HCT116 (cell line): ENCODE measurements at regions not wholly inside any gene's neighbourhood (a gene's known extent, or its start where the extent isn't known, plus 50 kb on each side); places are given as distances from the start of the nearest gene placed in this dataset.

Experiments
- ATAC-seq: fragments of 200-7000 bp; cut with Tn5 transposase; 2 replicates; pipeline ENCODE4 v1.9.1; 2020; ENCODE audit warnings: mild to moderate bottlenecking, moderate library complexity
- BruUV-seq: library from RNA; stranded (reverse); fragments of 400-500 nt; replicated peaks from 2 replicates; lab custom pipeline; 2021; lab: Mats Ljungman, UMichigan
- CTCF ChIA-PET: fragments of 300-600 bp; sonication (Branson Sonifier 250); formaldehyde crosslinking; loops from one replicate; lab custom pipeline; 2021; ENCODE audit warnings: antibody characterized with exemption; lab: Charles Lee
- POLR2A ChIA-PET: fragments of 300-600, 350-600 bp; sonication (Branson Sonifier 250); formaldehyde crosslinking; loops from one replicate; lab custom pipeline; 2021; ENCODE audit warnings: antibody characterized with exemption; lab: Charles Lee
- RAD21 ChIA-PET, 2 experiments: fragments of 300-600 bp; sonication (Branson Sonifier 250); formaldehyde crosslinking; loops; one replicate each; lab custom pipeline; 2023; ENCODE audit warnings: low total read pairs in 2 of 2; ENCODE audit not compliant: uncharacterized antibody in 2 of 2, unreplicated experiment in 2 of 2, low non-redundant PET in 1 of 2; lab: Charles Lee
- DNase-seq: peaks from one replicate; pipeline ENCODE4 v3.0.0-alpha.2; 2010; ENCODE audit warnings: low read depth, low spot score
- H2AFZ ChIP-seq: fragments of 200-600 bp; shearing (Covaris generic), sonication (generic); 2 replicates; pipeline ENCODE4 v1.6.1; 2017; ENCODE audit warnings: low read depth, mixed run types, mixed read lengths, antibody characterized with exemption, low read length; ENCODE audit not compliant: poor library complexity, severe bottlenecking
- H3K27ac ChIP-seq: 2 replicates; pipeline ENCODE4 v1.5.1; 2012; ENCODE audit warnings: low read depth, low read length
- H3K27me3 ChIP-seq: fragments of 200-600 bp; sonication (generic); 2 replicates; pipeline ENCODE4 v1.6.1; 2016; ENCODE audit warnings: mixed run types, low read length, mixed read lengths; ENCODE audit not compliant: insufficient read depth
- H3K36me3 ChIP-seq, 2 experiments: fragments of 200-500 bp in 1 of 2; fragments of 200-600 bp in 1 of 2; sonication (Bioruptor generic) in 1 of 2; sonication (generic) in 1 of 2; 2 replicates each; pipeline versions ENCODE4 v1.5.1 to v1.6.1; 2014 to 2016; ENCODE audit warnings: low read length in 2 of 2, inconsistent platforms in 1 of 2, mixed read lengths in 1 of 2, mixed run types in 1 of 2; ENCODE audit not compliant: insufficient read depth in 2 of 2, control insufficient read depth in 1 of 2
- H3K4me1 ChIP-seq, 2 experiments: fragments of 200-600 bp in 1 of 2; sonication (generic) in 1 of 2; 2 replicates each; pipeline versions ENCODE4 v1.5.1 to v1.6.1; 2012 to 2017; ENCODE audit warnings: low read length in 2 of 2, inconsistent platforms in 1 of 2, mild to moderate bottlenecking in 1 of 2, mixed read lengths in 1 of 2, mixed run types in 1 of 2, moderate library complexity in 1 of 2; ENCODE audit not compliant: insufficient read depth in 2 of 2, control insufficient read depth in 1 of 2
- H3K4me2 ChIP-seq: fragments of 200-600 bp; sonication (generic); 2 replicates; pipeline ENCODE4 v1.6.1; 2017; ENCODE audit warnings: mixed run types, low read length, mixed read lengths
- H3K4me3 ChIP-seq, 2 experiments: fragments of 200-600 bp in 1 of 2; sonication (generic) in 1 of 2; replicated peaks in 1 of 2; 2 replicates each; pipeline ENCODE4 v1.5.1; 2011 to 2016; ENCODE audit warnings: low read length in 2 of 2, control low read depth in 1 of 2, low read depth in 1 of 2, mild to moderate bottlenecking in 1 of 2, mixed read lengths in 1 of 2, mixed run types in 1 of 2
- H3K79me2 ChIP-seq: fragments of 200-600 bp; sonication (generic); 2 replicates; pipeline ENCODE4 v1.6.1; 2017; ENCODE audit warnings: mild to moderate bottlenecking, mixed run types, low read length, moderate library complexity, mixed read lengths; ENCODE audit not compliant: insufficient read depth
- H3K9ac ChIP-seq: fragments of 200-600 bp; sonication (generic); 2 replicates; pipeline ENCODE4 v1.6.1; 2016; ENCODE audit warnings: low read length, mixed read lengths
- H3K9me2 ChIP-seq: fragments of 200-600 bp; sonication (generic), shearing (Covaris generic); 2 replicates; pipeline ENCODE4 v1.6.1; 2017; ENCODE audit warnings: mixed run types, mild to moderate bottlenecking, moderate library complexity; ENCODE audit not compliant: insufficient read depth
- H3K9me3 ChIP-seq, 2 experiments: fragments of 200-500 bp in 1 of 2; fragments of 200-600 bp in 1 of 2; sonication (Bioruptor generic) in 1 of 2; sonication (generic) in 1 of 2; 2 replicates each; pipeline ENCODE4 v1.6.1; 2014 to 2017; ENCODE audit warnings: low read length in 2 of 2, mixed read lengths in 2 of 2, inconsistent platforms in 1 of 2, low read depth in 1 of 2, mild to moderate bottlenecking in 1 of 2, mixed run types in 1 of 2, moderate library complexity in 1 of 2; ENCODE audit not compliant: control insufficient read depth in 1 of 2, insufficient read depth in 1 of 2
- H4K20me1 ChIP-seq: fragments of 200-600 bp; sonication (generic), shearing (Covaris generic); 2 replicates; pipeline ENCODE4 v1.6.1; 2017; ENCODE audit warnings: mixed run types, mild to moderate bottlenecking, moderate library complexity; ENCODE audit not compliant: insufficient read depth
- ATF3 ChIP-seq: IDR thresholded peaks from 2 replicates; pipeline ENCODE4 v1.6.1; 2012
- CBX3 ChIP-seq: IDR thresholded peaks from 2 replicates; pipeline ENCODE4 v1.6.1; 2012; ENCODE audit warnings: low read depth
- CEBPB ChIP-seq: IDR thresholded peaks from 2 replicates; pipeline ENCODE4 v1.6.1; 2012; ENCODE audit warnings: low read depth
- ELF1 ChIP-seq: IDR thresholded peaks from 2 replicates; pipeline ENCODE4 v1.6.1; 2012; ENCODE audit warnings: low read depth, borderline replicate concordance
- EZH2 ChIP-seq: fragments of 200-600 bp; sonication (generic); IDR thresholded peaks from 2 replicates; pipeline ENCODE4 v1.6.1; 2017; ENCODE audit warnings: antibody characterized with exemption, mixed run types
- EZH2phosphoT487 ChIP-seq: fragments of 200-600 bp; IDR thresholded peaks from 2 replicates; pipeline ENCODE4 v1.6.1; 2018; ENCODE audit warnings: antibody characterized with exemption, borderline replicate concordance
- FOSL1 ChIP-seq: IDR thresholded peaks from 2 replicates; pipeline ENCODE4 v1.6.1; 2012; ENCODE audit warnings: low read depth
- JUND ChIP-seq: IDR thresholded peaks from 2 replicates; pipeline ENCODE4 v1.6.1; 2012
- RAD21 ChIP-seq: IDR thresholded peaks from 2 replicates; pipeline ENCODE4 v1.6.1; 2012; ENCODE audit warnings: low read depth, mild to moderate bottlenecking
- REST ChIP-seq: IDR thresholded peaks from 2 replicates; pipeline ENCODE4 v1.6.1; 2012; ENCODE audit warnings: low read depth
- SIN3A ChIP-seq: IDR thresholded peaks from 2 replicates; pipeline ENCODE4 v1.6.1; 2012; ENCODE audit warnings: low read depth
- SRF ChIP-seq: IDR thresholded peaks from 2 replicates; pipeline ENCODE4 v1.6.1; 2012; ENCODE audit warnings: low read depth
- TCF7L2 ChIP-seq: IDR thresholded peaks from 2 replicates; pipeline ENCODE4 v1.7.0; 2011; ENCODE audit warnings: borderline replicate concordance, inconsistent platforms; ENCODE audit not compliant: insufficient read depth, insufficient read length; ENCODE audit errors: extremely low read depth
- YY1 ChIP-seq: IDR thresholded peaks from 2 replicates; pipeline ENCODE4 v1.6.1; 2011; ENCODE audit warnings: low read length, low read depth, moderate library complexity, mild to moderate bottlenecking; ENCODE audit not compliant: insufficient replicate concordance; ENCODE audit errors: extremely low read depth
- ZBTB33 ChIP-seq: IDR thresholded peaks from 2 replicates; pipeline ENCODE4 v1.6.1; 2011; ENCODE audit warnings: mild to moderate bottlenecking, low read length, moderate library complexity; ENCODE audit not compliant: insufficient replicate concordance; ENCODE audit errors: extremely low read depth
- ZFX ChIP-seq: fragments of 450-650 bp; IDR thresholded peaks from 2 replicates; pipeline ENCODE4 v1.6.1; 2017
- ZNF274 ChIP-seq: fragments of 200-500 bp; sonication (Bioruptor generic); IDR thresholded peaks from 2 replicates; pipeline ENCODE4 v1.6.1; 2014; ENCODE audit warnings: mild to moderate bottlenecking, low read depth, low read length, inconsistent platforms
- intact Hi-C: fragments of 100-400 bp; cut with micrococcal nuclease; formaldehyde crosslinking; loops from 2 replicates; pipeline ENCODE4 v1.10.0; 2022
- TF ChIP-seq, protein P1 (sequence below): IDR thresholded peaks from 2 replicates; pipeline ENCODE4 v1.6.1; 2012
- TF ChIP-seq, protein P2 (sequence below), 3 experiments: fragments of 200-600 bp in 1 of 3; sonication (generic) in 1 of 3; IDR thresholded peaks in 2 of 3; conservative IDR thresholded peaks in 1 of 3; 2 replicates each; pipeline ENCODE4 v1.5.1; 2012 to 2017; ENCODE audit warnings: low read depth in 2 of 3, low read length in 2 of 3, antibody characterized with exemption in 1 of 3, borderline replicate concordance in 1 of 3, control low read depth in 1 of 3, mild to moderate bottlenecking in 1 of 3, mixed read lengths in 1 of 3, mixed run types in 1 of 3, moderate library complexity in 1 of 3; ENCODE audit not compliant: insufficient read depth in 1 of 3

DNA sequence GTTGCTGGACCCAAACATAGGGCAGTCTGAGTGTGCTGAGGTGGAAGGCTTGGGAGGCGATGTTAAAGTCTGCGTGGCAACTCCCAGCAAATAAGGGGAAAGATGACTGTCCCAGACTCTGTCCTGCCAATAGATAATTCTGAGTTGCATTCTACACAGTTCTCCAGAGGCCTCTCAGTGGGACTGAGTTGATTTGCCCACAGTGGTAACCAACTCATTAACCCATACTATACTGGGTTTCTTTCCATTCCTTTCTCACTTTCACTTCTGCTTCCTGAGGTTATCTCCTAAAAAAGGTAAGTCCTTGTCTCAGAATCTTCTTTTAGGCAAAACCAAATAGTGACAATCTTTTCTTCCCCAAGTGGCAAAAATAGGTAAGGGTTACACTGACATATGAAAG lies 549.9 kb upstream of the DPPA4 start:
- H3K4me1 ChIP-seq, result no peaks in the 10 kb centered on the region
- H3K36me3 ChIP-seq, result no peaks in the 10 kb centered on the region
- no peaks in the 10 kb centered on the region for H3K79me2 ChIP-seq
- BruUV-seq, result no TSS peak
- ChIA-PET RAD21 (no interaction called here), POLR2A (no interaction called here), CTCF (no interaction called here)
- peaks cover 0 to 7% of the 10 kb centered on the region in 2 experiments; a peak in 1 of 4 replicates for H3K9me3 ChIP-seq
- no peaks in the 10 kb centered on the region for H3K9me2 ChIP-seq
- no peak overlapping the region for H3K27ac ChIP-seq
- H2AFZ ChIP-seq, result no peak overlapping the region
- no peak overlapping the region for H3K4me2 ChIP-seq
- H3K27me3 ChIP-seq, result no peaks in the 10 kb centered on the region
- ATAC-seq (no peak), DNase-seq (no peak)
- no peaks in the 10 kb centered on the region for H4K20me1 ChIP-seq
- no peak overlapping the region for H3K9ac ChIP-seq
- no peak for TF ChIP-seq YY1
- no peak for TF ChIP-seq ZNF274
- no peak for TF ChIP-seq REST
- TF ChIP-seq ZBTB33, result no peak
- TF ChIP-seq, protein P1, sequence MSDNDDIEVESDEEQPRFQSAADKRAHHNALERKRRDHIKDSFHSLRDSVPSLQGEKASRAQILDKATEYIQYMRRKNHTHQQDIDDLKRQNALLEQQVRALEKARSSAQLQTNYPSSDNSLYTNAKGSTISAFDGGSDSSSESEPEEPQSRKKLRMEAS, result no peak
- no peak for TF ChIP-seq SIN3A
- TF ChIP-seq SRF, result no peak
- no peak for TF ChIP-seq JUND
- TF ChIP-seq ELF1, result no peak
- no peak for TF ChIP-seq TCF7L2
- no peak for TF ChIP-seq ATF3
- no peak for TF ChIP-seq EZH2
- TF ChIP-seq CBX3, result no peak
- no peak for TF ChIP-seq CEBPB
- no peak for TF ChIP-seq FOSL1
- no peak for TF ChIP-seq ZFX
- TF ChIP-seq EZH2phosphoT487, result no peak
- no peak for TF ChIP-seq RAD21
- TF ChIP-seq, protein P2, sequence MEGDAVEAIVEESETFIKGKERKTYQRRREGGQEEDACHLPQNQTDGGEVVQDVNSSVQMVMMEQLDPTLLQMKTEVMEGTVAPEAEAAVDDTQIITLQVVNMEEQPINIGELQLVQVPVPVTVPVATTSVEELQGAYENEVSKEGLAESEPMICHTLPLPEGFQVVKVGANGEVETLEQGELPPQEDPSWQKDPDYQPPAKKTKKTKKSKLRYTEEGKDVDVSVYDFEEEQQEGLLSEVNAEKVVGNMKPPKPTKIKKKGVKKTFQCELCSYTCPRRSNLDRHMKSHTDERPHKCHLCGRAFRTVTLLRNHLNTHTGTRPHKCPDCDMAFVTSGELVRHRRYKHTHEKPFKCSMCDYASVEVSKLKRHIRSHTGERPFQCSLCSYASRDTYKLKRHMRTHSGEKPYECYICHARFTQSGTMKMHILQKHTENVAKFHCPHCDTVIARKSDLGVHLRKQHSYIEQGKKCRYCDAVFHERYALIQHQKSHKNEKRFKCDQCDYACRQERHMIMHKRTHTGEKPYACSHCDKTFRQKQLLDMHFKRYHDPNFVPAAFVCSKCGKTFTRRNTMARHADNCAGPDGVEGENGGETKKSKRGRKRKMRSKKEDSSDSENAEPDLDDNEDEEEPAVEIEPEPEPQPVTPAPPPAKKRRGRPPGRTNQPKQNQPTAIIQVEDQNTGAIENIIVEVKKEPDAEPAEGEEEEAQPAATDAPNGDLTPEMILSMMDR (IDR thresholded peaks at IDR 0.05 in 2 of 3, conservative IDR thresholded peaks at IDR 0.05 in 1 of 3; ENCODE audit: borderline replicate concordance in 1 of 3, insufficient read depth in 1 of 3, low read depth in 2 of 3, low read length in 2 of 3), result no peak
- intact Hi-C loops, result no loop called here
- H3K4me3 ChIP-seq, result no peak overlapping the region
